ENCODE measurements at regions not wholly inside any gene's neighbourhood (a gene's known extent, or its start where the extent isn't known, plus 50 kb on each side); places are given as distances from the start of the nearest gene placed in this dataset.

DNA sequence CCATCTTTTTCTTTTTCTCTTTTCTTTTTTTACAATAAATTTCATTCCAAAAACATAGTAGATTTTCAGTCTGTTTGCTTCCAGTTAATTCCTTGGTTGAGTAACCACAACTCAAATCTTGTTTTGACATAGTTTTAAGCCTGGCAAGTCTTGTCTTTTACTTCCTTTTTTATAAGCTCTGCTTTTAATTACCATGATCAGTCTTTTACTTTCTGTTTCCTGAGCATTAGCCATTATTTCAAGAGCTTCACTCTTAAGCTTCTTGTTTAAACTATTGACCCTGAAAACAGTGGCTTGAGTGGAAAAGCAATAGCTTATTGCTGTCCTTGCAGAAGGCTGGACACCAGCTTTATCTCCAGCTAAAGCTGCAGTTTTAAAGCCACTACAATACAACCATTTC lies 1363.3 kb downstream of the MAT2B start:
- Mint-ChIP-seq H3K9me3 (peaks cover 9% of the 10 kb centered on the region), H3K27ac (no peak overlapping the region), H3K4me1 (no peaks in the 10 kb centered on the region), H3K36me3 (no peaks in the 10 kb centered on the region), H3K4me3 (no peak overlapping the region), H3K27me3 (no peaks in the 10 kb centered on the region)
- no peak for ATAC-seq

DNA sequence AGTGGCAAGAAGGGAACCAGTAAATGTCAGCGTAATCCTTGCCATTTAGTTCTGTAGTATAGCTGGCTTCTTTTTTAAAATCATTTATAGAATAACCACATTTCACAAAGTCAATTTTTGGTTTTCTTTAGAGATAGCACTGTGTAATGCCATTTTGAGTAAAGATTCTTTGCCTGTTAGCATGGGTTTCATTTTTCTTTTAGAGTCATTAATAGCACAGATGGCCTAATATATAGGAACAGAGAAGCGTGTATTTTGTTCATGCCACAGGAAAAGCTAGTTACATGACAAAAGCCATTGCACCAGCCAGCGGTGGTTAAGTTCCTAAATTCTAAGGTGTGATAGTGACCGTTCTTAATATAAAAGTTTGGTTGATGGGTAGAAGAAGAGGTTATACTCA lies 1363.9 kb downstream of the MAT2B start:
- Mint-ChIP-seq H3K36me3 (no peaks in the 10 kb centered on the region), H3K4me1 (no peaks in the 10 kb centered on the region), H3K4me3 (no peak overlapping the region), H3K9me3 (peaks cover 14% of the 10 kb centered on the region), H3K27me3 (no peaks in the 10 kb centered on the region), H3K27ac (no peak overlapping the region)
- no peak for ATAC-seq

DNA sequence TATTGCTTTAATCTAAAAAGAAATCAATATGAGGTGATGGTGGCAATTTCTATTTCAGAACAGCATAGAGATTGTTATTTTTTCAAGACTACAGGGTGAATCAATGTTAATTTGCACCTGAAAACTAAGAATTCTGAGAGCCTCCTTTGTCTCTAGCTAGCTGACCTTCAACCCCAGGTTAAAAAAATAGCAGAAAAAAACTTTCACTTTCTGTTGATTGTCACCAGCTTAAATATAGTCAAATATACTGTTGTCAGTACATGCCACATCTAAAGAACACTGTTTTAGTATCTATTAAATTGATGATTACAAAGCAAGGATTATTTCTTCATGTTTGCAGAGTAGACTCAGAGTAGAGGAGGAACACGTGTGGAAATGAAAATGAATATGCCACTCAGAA lies 1371.4 kb downstream of the MAT2B start:
- no peak for ATAC-seq
- H3K27me3 Mint-ChIP-seq, result no peaks in the 10 kb centered on the region
- no peak overlapping the region for H3K27ac Mint-ChIP-seq
- no peaks in the 10 kb centered on the region for H3K36me3 Mint-ChIP-seq
- peaks cover 15% of the 10 kb centered on the region for H3K9me3 Mint-ChIP-seq
- no peak overlapping the region for H3K4me3 Mint-ChIP-seq
- H3K4me1 Mint-ChIP-seq, result no peaks in the 10 kb centered on the region

DNA sequence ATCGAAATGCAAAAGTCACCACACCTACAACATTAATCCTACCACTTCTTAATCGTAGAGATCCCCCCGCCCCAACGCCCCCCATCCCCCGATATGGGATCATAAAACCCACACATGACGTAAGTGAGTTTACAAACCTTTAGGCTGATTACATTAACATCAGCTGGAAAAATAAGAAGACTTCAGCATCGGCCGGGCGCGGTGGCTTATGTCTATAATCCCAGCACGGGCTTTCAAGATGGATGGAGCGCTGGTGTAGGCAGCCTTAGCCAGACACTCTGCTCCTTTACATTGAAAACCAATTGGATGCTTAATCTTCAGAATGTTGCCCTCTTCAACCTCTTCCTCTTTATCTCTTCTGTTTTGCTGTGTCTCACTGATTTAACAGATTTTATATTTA lies 1376.0 kb downstream of the MAT2B start:
- no peaks in the 10 kb centered on the region for H3K36me3 Mint-ChIP-seq
- no peak overlapping the region for H3K4me3 Mint-ChIP-seq
- no peaks in the 10 kb centered on the region for H3K4me1 Mint-ChIP-seq
- no peak for ATAC-seq
- peaks cover 3% of the 10 kb centered on the region for H3K9me3 Mint-ChIP-seq
- H3K27me3 Mint-ChIP-seq, result no peaks in the 10 kb centered on the region
- no peak overlapping the region for H3K27ac Mint-ChIP-seq

- no peak overlapping the region for H3K4me3 Mint-ChIP-seq
- H3K4me1 Mint-ChIP-seq, result no peaks in the 10 kb centered on the region
- no peaks in the 10 kb centered on the region for H3K27me3 Mint-ChIP-seq
- ATAC-seq, result no peak
- H3K9me3 Mint-ChIP-seq, result no peaks in the 10 kb centered on the region
- H3K36me3 Mint-ChIP-seq, result no peaks in the 10 kb centered on the region
- no peak overlapping the region for H3K27ac Mint-ChIP-seq
These were observed 1379.8 kb downstream of the MAT2B start for GRCh38 chr5:164885179-164885578.

DNA sequence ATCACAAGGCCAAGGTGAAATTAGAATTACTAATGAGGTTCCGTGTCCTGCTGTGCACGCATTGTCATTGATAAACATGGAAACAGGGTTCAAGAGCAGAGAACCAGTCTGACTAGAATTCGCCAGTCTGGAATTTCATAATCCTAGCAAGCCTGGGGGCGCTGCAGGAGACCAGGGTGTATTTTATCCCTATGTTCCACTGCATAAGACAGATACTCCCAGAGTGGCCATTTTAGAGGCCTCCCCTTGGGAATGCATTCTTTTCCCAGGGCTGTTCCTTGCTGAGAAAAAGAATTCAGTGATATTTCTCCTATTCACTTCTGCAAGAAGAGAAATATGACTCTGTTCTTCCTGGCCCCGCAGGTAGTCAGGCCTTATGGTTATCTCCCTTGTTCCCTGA lies 1387.7 kb downstream of the MAT2B start:
- Mint-ChIP-seq H3K4me3 (no peak overlapping the region), H3K9me3 (peaks cover 4% of the 10 kb centered on the region), H3K4me1 (no peaks in the 10 kb centered on the region), H3K27ac (no peak overlapping the region), H3K27me3 (no peaks in the 10 kb centered on the region), H3K36me3 (no peaks in the 10 kb centered on the region)
- no peak for ATAC-seq

DNA sequence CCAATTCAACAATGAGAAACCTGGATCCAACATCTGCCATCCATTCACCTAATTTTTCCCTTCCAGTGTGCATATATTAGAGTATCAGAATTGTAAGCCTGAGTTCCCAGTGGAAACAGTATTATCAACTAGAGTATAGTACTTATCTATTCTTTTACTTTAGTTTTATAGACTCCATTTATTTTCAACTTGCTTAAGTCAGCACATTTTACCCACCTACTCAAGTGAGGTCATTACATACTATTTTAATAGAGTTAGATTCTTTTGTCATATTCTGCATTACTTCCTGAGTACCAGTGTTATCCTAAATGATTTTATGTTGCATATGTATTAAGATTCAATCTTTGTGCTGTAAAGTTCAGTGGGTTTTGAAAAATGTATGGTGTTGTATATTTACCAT lies 1393.3 kb downstream of the MAT2B start:
- H3K4me3 Mint-ChIP-seq, result no peak overlapping the region
- no peak overlapping the region for H3K27ac Mint-ChIP-seq
- no peaks in the 10 kb centered on the region for H3K36me3 Mint-ChIP-seq
- peaks cover 3% of the 10 kb centered on the region for H3K9me3 Mint-ChIP-seq
- no peak for ATAC-seq
- no peaks in the 10 kb centered on the region for H3K27me3 Mint-ChIP-seq
- H3K4me1 Mint-ChIP-seq, result no peaks in the 10 kb centered on the region

- H3K9me3 Mint-ChIP-seq, result peaks cover 7% of the 10 kb centered on the region
- H3K4me3 Mint-ChIP-seq, result no peak overlapping the region
- H3K27ac Mint-ChIP-seq, result no peak overlapping the region
- ATAC-seq, result no peak
- H3K36me3 Mint-ChIP-seq, result no peaks in the 10 kb centered on the region
- H3K4me1 Mint-ChIP-seq, result no peaks in the 10 kb centered on the region
- no peaks in the 10 kb centered on the region for H3K27me3 Mint-ChIP-seq
These were observed 1404.3 kb downstream of the MAT2B start for GRCh38 chr5:164909673-164910072.

DNA sequence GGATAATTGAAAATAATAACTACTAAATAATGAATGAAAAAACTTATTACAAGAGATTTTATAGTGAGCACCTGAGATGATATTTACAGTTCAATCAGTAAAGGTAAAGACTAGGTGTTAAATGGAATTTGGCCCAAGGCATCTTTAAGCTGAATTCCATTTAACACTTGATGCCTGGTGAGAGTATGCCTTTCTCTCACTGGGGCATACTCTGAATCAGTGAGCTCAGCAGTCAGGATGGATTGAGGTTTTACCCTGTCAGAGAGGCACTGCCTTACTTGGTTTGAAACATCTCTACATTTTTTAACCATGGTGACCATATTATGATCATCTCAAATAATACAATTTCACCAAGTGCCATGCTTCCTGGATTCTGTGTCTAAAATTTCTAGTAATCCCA lies 1416.3 kb downstream of the MAT2B start:
- no peak for ATAC-seq
- no peaks in the 10 kb centered on the region for H3K36me3 Mint-ChIP-seq
- H3K4me1 Mint-ChIP-seq, result no peaks in the 10 kb centered on the region
- peaks cover 12% of the 10 kb centered on the region for H3K9me3 Mint-ChIP-seq
- H3K27me3 Mint-ChIP-seq, result no peaks in the 10 kb centered on the region
- H3K27ac Mint-ChIP-seq, result no peak overlapping the region
- no peak overlapping the region for H3K4me3 Mint-ChIP-seq

DNA sequence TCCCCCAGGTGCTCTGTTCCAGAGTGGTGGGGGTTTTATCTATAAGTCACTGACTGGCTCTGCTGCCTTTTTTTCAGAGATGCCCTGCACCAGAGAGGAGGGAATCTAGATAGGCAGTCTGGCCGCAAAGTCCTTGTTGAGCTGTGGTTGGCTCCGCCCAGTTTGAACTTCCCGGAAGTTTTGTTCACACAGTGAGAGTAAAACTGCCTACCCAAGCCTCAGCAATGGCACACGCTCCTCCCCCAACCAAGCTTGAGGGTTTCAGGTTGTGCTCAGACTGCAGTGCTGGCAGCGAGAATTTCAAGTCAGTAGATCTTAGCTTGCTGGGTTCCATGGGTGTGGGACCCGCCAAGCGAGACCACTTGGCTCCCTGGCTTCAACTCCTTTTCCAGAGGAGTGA lies 1428.6 kb downstream of the MAT2B start:
- H3K4me3 Mint-ChIP-seq, result no peak overlapping the region
- ATAC-seq, result no peak
- H3K9me3 Mint-ChIP-seq, result peaks cover 10% of the 10 kb centered on the region
- no peaks in the 10 kb centered on the region for H3K36me3 Mint-ChIP-seq
- H3K4me1 Mint-ChIP-seq, result no peaks in the 10 kb centered on the region
- H3K27ac Mint-ChIP-seq, result no peak overlapping the region
- H3K27me3 Mint-ChIP-seq, result no peaks in the 10 kb centered on the region

- ATAC-seq, result no peak
- Mint-ChIP-seq H3K27me3 (no peaks in the 10 kb centered on the region), H3K4me1 (no peaks in the 10 kb centered on the region), H3K36me3 (no peaks in the 10 kb centered on the region), H3K27ac (no peak overlapping the region), H3K9me3 (peaks cover 10% of the 10 kb centered on the region), H3K4me3 (no peak overlapping the region)
These were observed 1429.1 kb downstream of the MAT2B start for GRCh38 chr5:164934561-164934960.

- H3K27me3 Mint-ChIP-seq, result no peaks in the 10 kb centered on the region
- H3K4me1 Mint-ChIP-seq, result no peaks in the 10 kb centered on the region
- ATAC-seq, result no peak
- no peak overlapping the region for H3K27ac Mint-ChIP-seq
- H3K4me3 Mint-ChIP-seq, result no peak overlapping the region
- peaks cover 2% of the 10 kb centered on the region for H3K9me3 Mint-ChIP-seq
- no peaks in the 10 kb centered on the region for H3K36me3 Mint-ChIP-seq
These were observed 1435.7 kb downstream of the MAT2B start for GRCh38 chr5:164941132-164941531.

DNA sequence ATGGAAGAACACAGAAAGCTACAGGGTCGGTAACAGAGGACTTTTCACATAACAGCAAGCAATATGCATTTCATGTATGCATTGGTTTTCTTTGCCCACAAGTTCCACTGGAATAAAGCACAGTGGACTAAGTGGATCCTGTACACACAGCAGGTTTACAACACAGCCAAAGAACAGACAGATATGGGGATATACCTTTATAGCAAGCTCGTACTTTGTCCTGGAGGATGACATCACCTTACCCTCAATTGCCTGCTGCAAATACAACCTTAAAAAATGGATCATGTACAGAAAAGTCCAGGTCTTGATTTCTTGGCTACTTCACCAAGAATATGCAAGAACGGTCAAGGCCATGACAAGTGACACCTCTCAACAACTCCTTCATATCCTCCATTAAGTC lies 1445.5 kb downstream of the MAT2B start:
- no peaks in the 10 kb centered on the region for H3K36me3 Mint-ChIP-seq
- H3K9me3 Mint-ChIP-seq, result peaks cover 3% of the 10 kb centered on the region

GRCh38 chr5:164951570-164951969 lies 1446.2 kb downstream of the MAT2B start:
- ATAC-seq, result no peak
- H3K9me3 Mint-ChIP-seq, result peaks cover 3% of the 10 kb centered on the region
- no peaks in the 10 kb centered on the region for H3K4me1 Mint-ChIP-seq
- H3K27me3 Mint-ChIP-seq, result no peaks in the 10 kb centered on the region
- no peak overlapping the region for H3K4me3 Mint-ChIP-seq
- H3K36me3 Mint-ChIP-seq, result no peaks in the 10 kb centered on the region
- no peak overlapping the region for H3K27ac Mint-ChIP-seq

More for the DNA sequence above, 1445.5 kb downstream of the MAT2B start:
- Mint-ChIP-seq H3K4me1 (no peaks in the 10 kb centered on the region), H3K27ac (no peak overlapping the region), H3K4me3 (no peak overlapping the region), H3K27me3 (no peaks in the 10 kb centered on the region)
- ATAC-seq, result no peak

DNA sequence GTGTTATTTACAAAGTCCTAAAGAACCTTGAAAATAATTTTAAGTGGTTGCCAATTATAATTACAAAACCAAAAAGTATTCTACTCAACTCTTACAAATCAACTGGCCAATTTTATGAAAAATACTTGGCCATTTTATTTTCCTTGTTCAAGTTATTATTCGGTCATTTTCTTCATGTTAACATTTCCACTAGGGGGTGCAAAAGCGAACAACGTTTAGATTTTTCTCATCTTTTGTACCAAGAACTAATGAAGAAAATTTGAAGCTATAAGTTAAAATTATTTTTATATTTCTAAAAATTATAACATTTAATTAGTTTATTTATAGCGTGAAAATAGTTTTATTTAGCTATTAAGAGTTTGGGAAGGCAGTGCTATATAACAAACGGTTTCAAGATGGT lies 1453.3 kb downstream of the MAT2B start:
- H3K9me3 Mint-ChIP-seq, result peaks cover 11% of the 10 kb centered on the region
- no peak overlapping the region for H3K27ac Mint-ChIP-seq
- H3K4me3 Mint-ChIP-seq, result no peak overlapping the region
- no peaks in the 10 kb centered on the region for H3K27me3 Mint-ChIP-seq
- ATAC-seq, result no peak
- H3K4me1 Mint-ChIP-seq, result no peaks in the 10 kb centered on the region
- H3K36me3 Mint-ChIP-seq, result no peaks in the 10 kb centered on the region

DNA sequence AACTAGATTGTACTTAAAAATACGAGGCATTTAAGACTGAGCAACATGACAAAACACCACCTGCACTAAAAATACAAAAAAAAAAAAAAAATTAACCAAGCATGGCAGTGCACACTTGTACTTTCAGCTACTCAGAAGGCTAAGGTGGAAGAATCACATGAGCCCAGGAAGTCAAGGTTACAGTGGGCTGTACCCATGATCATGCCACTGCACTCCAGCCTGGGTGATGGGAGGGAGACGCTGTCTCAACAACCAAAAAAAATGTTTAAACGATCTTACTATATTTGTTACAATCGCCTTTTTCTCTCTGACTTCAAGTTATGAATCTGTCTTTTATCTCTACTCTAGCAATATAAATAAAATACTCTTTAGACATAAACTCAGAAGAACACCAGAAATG lies 1454.3 kb downstream of the MAT2B start:
- Mint-ChIP-seq H3K27ac (no peak overlapping the region), H3K9me3 (peaks cover 10% of the 10 kb centered on the region), H3K27me3 (no peaks in the 10 kb centered on the region), H3K4me1 (no peaks in the 10 kb centered on the region), H3K36me3 (no peaks in the 10 kb centered on the region), H3K4me3 (no peak overlapping the region)
- ATAC-seq, result no peak

- no peak overlapping the region for H3K4me3 Mint-ChIP-seq
- no peaks in the 10 kb centered on the region for H3K27me3 Mint-ChIP-seq
- no peak overlapping the region for H3K27ac Mint-ChIP-seq
- H3K9me3 Mint-ChIP-seq, result peaks cover 5% of the 10 kb centered on the region
- no peaks in the 10 kb centered on the region for H3K4me1 Mint-ChIP-seq
- no peaks in the 10 kb centered on the region for H3K36me3 Mint-ChIP-seq
- no peak for ATAC-seq
These were observed 1457.0 kb downstream of the MAT2B start for GRCh38 chr5:164962329-164962961.
